WTC11 (cell line): ENCODE measurements at regions not wholly inside any gene's neighbourhood (a gene's known extent, or its start where the extent isn't known, plus 50 kb on each side); places are given as distances from the start of the nearest gene placed in this dataset.

ENCODE experiments used
- CTCF ChIP-seq: fragments of 200-600 bp; IDR thresholded peaks from 2 replicates; pipeline ENCODE4 v1.8.0; 2022; ENCODE audit warnings: antibody characterized with exemption
- ELF4 ChIP-seq: sonication (generic); formaldehyde crosslinking; IDR thresholded peaks from 2 replicates; pipeline ENCODE4 v1.8.1; 2022; ENCODE audit warnings: low read depth, mild to moderate bottlenecking, moderate library complexity, missing genetic modification reagents
- IRF1 ChIP-seq: sonication (generic); formaldehyde crosslinking; IDR thresholded peaks from 2 replicates; pipeline ENCODE4 v1.8.0; 2023; ENCODE audit warnings: missing genetic modification reagents
- IRF2 ChIP-seq: sonication (generic); formaldehyde crosslinking; IDR thresholded peaks from 2 replicates; pipeline ENCODE4 v1.8.0; 2022; ENCODE audit warnings: low read depth, missing genetic modification reagents, borderline replicate concordance
- KAT7 ChIP-seq: sonication (generic); formaldehyde crosslinking; IDR thresholded peaks from 2 replicates; pipeline ENCODE4 v1.8.1; 2023; ENCODE audit warnings: missing genetic modification reagents, mild to moderate bottlenecking, borderline replicate concordance
- NR2C2 ChIP-seq: sonication (generic); formaldehyde crosslinking; IDR thresholded peaks from 2 replicates; pipeline ENCODE4 v1.8.0; 2022; ENCODE audit warnings: mild to moderate bottlenecking, missing genetic modification reagents
- TEAD1 ChIP-seq: sonication (generic); formaldehyde crosslinking; IDR thresholded peaks from 2 replicates; pipeline ENCODE4 v1.8.0; 2022; ENCODE audit warnings: mild to moderate bottlenecking, missing genetic modification reagents
- TF ChIP-seq, protein P1 (sequence below): sonication (generic); formaldehyde crosslinking; IDR thresholded peaks from 2 replicates; pipeline ENCODE4 v1.8.0; 2022; ENCODE audit warnings: mild to moderate bottlenecking, missing genetic modification reagents
- TF ChIP-seq, protein P2 (sequence below): sonication (generic); formaldehyde crosslinking; IDR thresholded peaks from 2 replicates; pipeline ENCODE4 v1.8.0; 2022; ENCODE audit warnings: mild to moderate bottlenecking, missing genetic modification reagents
- TF ChIP-seq, protein P3 (sequence below): sonication (generic); formaldehyde crosslinking; IDR thresholded peaks from 2 replicates; pipeline ENCODE4 v1.8.1; 2022; ENCODE audit warnings: mild to moderate bottlenecking, moderate library complexity, missing genetic modification reagents

GRCh38 chr10:29007370-29007747 lies 281.5 kb upstream of the LYZL1 start:
- TF ChIP-seq, protein P1, sequence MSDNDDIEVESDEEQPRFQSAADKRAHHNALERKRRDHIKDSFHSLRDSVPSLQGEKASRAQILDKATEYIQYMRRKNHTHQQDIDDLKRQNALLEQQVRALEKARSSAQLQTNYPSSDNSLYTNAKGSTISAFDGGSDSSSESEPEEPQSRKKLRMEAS (CRISPR knock-in tag) = no peak
- TF ChIP-seq KAT7 (CRISPR knock-in tag) (no peak), NR2C2 (no peak), ELF4 (CRISPR knock-in tag) (no peak), IRF2 (no peak), IRF1 (CRISPR knock-in tag) (no peak), CTCF (no peak), TEAD1 (no peak)
- TF ChIP-seq, protein P2, sequence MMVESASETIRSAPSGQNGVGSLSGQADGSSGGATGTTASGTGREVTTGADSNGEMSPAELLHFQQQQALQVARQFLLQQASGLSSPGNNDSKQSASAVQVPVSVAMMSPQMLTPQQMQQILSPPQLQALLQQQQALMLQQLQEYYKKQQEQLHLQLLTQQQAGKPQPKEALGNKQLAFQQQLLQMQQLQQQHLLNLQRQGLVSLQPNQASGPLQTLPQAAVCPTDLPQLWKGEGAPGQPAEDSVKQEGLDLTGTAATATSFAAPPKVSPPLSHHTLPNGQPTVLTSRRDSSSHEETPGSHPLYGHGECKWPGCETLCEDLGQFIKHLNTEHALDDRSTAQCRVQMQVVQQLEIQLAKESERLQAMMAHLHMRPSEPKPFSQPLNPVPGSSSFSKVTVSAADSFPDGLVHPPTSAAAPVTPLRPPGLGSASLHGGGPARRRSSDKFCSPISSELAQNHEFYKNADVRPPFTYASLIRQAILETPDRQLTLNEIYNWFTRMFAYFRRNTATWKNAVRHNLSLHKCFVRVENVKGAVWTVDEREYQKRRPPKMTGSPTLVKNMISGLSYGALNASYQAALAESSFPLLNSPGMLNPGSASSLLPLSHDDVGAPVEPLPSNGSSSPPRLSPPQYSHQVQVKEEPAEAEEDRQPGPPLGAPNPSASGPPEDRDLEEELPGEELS (CRISPR knock-in tag) = no peak
- TF ChIP-seq, protein P3, sequence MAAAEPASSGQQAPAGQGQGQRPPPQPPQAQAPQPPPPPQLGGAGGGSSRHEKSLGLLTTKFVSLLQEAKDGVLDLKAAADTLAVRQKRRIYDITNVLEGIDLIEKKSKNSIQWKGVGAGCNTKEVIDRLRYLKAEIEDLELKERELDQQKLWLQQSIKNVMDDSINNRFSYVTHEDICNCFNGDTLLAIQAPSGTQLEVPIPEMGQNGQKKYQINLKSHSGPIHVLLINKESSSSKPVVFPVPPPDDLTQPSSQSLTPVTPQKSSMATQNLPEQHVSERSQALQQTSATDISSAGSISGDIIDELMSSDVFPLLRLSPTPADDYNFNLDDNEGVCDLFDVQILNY (CRISPR knock-in tag) = no peak
